PC-9 (cell line): ENCODE measurements at regions not wholly inside any gene's neighbourhood (a gene's known extent, or its start where the extent isn't known, plus 50 kb on each side); places are given as distances from the start of the nearest gene placed in this dataset.

Experiments used
- BruUV-seq: library from RNA; stranded (reverse); fragments of 400-500 nt; replicated peaks from 2 replicates; lab custom pipeline; 2021; lab: Mats Ljungman, UMichigan
- CTCF ChIA-PET: fragments of 300-600 bp; sonication (Branson Sonifier 250); formaldehyde crosslinking; loops from one replicate; lab custom pipeline; 2022; ENCODE audit warnings: antibody characterized with exemption; lab: Charles Lee
- POLR2A ChIA-PET: fragments of 300-600 bp; sonication (Branson Sonifier 250); formaldehyde crosslinking; loops from one replicate; lab custom pipeline; 2022; ENCODE audit warnings: antibody characterized with exemption; ENCODE audit not compliant: unreplicated experiment; lab: Charles Lee
- DNase-seq, 2 experiments: peaks; one replicate each; pipeline versions ENCODE4 v3.0.0 to v3.0.0-alpha.2; 2015 to 2022; ENCODE audit warnings: mixed read lengths in 1 of 2
- H2AFZ ChIP-seq: fragments of 200-600 bp; sonication (generic); 2 replicates; pipeline ENCODE4 v1.8.1; 2017; ENCODE audit warnings: antibody characterized with exemption
- H3F3A ChIP-seq: fragments of 200-600 bp; sonication (generic); 2 replicates; pipeline ENCODE4 v1.8.1; 2017; ENCODE audit warnings: antibody characterized with exemption, mild to moderate bottlenecking, low read depth; ENCODE audit not compliant: insufficient read depth
- H3K27ac ChIP-seq: fragments of 200-600 bp; sonication (generic); 2 replicates; pipeline ENCODE4 v1.6.1; 2016; ENCODE audit warnings: mixed run types
- H3K27me3 ChIP-seq: fragments of 200-600 bp; sonication (generic); 2 replicates; pipeline ENCODE4 v1.6.1; 2016; ENCODE audit warnings: low read depth, mixed run types; ENCODE audit not compliant: insufficient read depth
- H3K36me3 ChIP-seq: fragments of 200-600 bp; sonication (generic); 2 replicates; pipeline ENCODE4 v1.6.1; 2016; ENCODE audit warnings: low read depth, mixed run types
- H3K4me1 ChIP-seq: fragments of 200-600 bp; sonication (generic); replicated peaks from 2 replicates; pipeline ENCODE4 v1.6.1; 2016; ENCODE audit warnings: mixed run types; ENCODE audit not compliant: insufficient read depth
- H3K4me2 ChIP-seq: fragments of 200-600 bp; sonication (generic); 2 replicates; pipeline ENCODE4 v1.6.1; 2017; ENCODE audit warnings: mixed run types
- H3K4me3 ChIP-seq: fragments of 200-600 bp; sonication (generic); 2 replicates; pipeline ENCODE4 v1.6.1; 2016; ENCODE audit warnings: mixed run types
- H3K79me2 ChIP-seq: fragments of 200-600 bp; sonication (generic); 2 replicates; pipeline ENCODE4 v1.6.1; 2017; ENCODE audit warnings: low read depth, mixed run types
- H3K9me2 ChIP-seq: fragments of 200-600 bp; sonication (generic); 2 replicates; pipeline ENCODE4 v1.8.1; 2017; ENCODE audit warnings: mild to moderate bottlenecking; ENCODE audit not compliant: insufficient read depth
- H3K9me3 ChIP-seq: fragments of 200-600 bp; sonication (generic); 2 replicates; pipeline ENCODE4 v1.8.1; 2016; ENCODE audit warnings: low read depth; ENCODE audit not compliant: insufficient read depth
- H4K20me1 ChIP-seq: fragments of 200-600 bp; sonication (generic); 2 replicates; pipeline ENCODE4 v1.8.1; 2017; ENCODE audit not compliant: insufficient read depth
- CTCF ChIP-seq: fragments of 200-600 bp; sonication (generic); conservative IDR thresholded peaks from 2 replicates; pipeline ENCODE4 v1.6.1; 2017; ENCODE audit warnings: mixed run types, antibody characterized with exemption, mild to moderate bottlenecking, moderate library complexity
- EZH2 ChIP-seq: fragments of 200-600 bp; sonication (generic); IDR thresholded peaks from 2 replicates; pipeline ENCODE4 v1.8.0; 2017; ENCODE audit warnings: antibody characterized with exemption, low read depth
- intact Hi-C: fragments of 100-400 bp; cut with micrococcal nuclease; formaldehyde crosslinking; loops from one replicate; pipeline ENCODE4 v1.10.0; 2022; ENCODE audit not compliant: unreplicated experiment

GRCh38 chr12:115337693-115338543, 653.9 kb upstream of the TBX3 start:
- no TSS peak for BruUV-seq
- H3K36me3 ChIP-seq: no peaks in the 10 kb centered on the region
- H3K4me1 ChIP-seq: peaks cover 6% of the 10 kb centered on the region; the same call in 1 of the 2 replicates
- H3F3A ChIP-seq: no peaks in the 10 kb centered on the region
- peaks cover 8% of the 10 kb centered on the region; the same call in 1 of the 2 replicates for H3K27me3 ChIP-seq
- H2AFZ ChIP-seq: no peak overlapping the region
- H3K9me3 ChIP-seq: no peaks in the 10 kb centered on the region
- no peak overlapping the region for H3K4me3 ChIP-seq
- H4K20me1 ChIP-seq: no peaks in the 10 kb centered on the region
- H3K27ac ChIP-seq: no peak overlapping the region
- ChIA-PET POLR2A (no interaction called here), CTCF (no interaction called here)
- no peak overlapping the region for H3K4me2 ChIP-seq
- DNase-seq: peak in 1 of 2 experiments; percentile 36
- intact Hi-C loops: no loop called here
- H3K9me2 ChIP-seq: no peaks in the 10 kb centered on the region
- TF ChIP-seq EZH2: no peak
- no peak for TF ChIP-seq CTCF
- no peaks in the 10 kb centered on the region for H3K79me2 ChIP-seq

- H3K4me1 ChIP-seq: 0 out of 2 replicates have a peak, but pooled peaks cover 2% of the 10 kb centered on the region
- H4K20me1 ChIP-seq: no peaks in the 10 kb centered on the region
- no peaks in the 10 kb centered on the region for H3K36me3 ChIP-seq
- no peak overlapping the region for H2AFZ ChIP-seq
- intact Hi-C loops: no loop called here
- ChIA-PET CTCF (no interaction called here), POLR2A (no interaction called here)
- H3K4me2 ChIP-seq: no peak overlapping the region
- TF ChIP-seq EZH2: no peak
- no peak for TF ChIP-seq CTCF
- H3K9me2 ChIP-seq: no peaks in the 10 kb centered on the region
- H3K9me3 ChIP-seq: no peaks in the 10 kb centered on the region
- H3K27ac ChIP-seq: no peak overlapping the region
- BruUV-seq: no TSS peak
- no peak for DNase-seq
- H3F3A ChIP-seq: no peaks in the 10 kb centered on the region
- peaks cover 8% of the 10 kb centered on the region; the same call in 1 of the 2 replicates for H3K27me3 ChIP-seq
- H3K79me2 ChIP-seq: no peaks in the 10 kb centered on the region
- no peak overlapping the region for H3K4me3 ChIP-seq
Measured at GRCh38 chr12:115336506-115336905, 652.5 kb upstream of the TBX3 start.

GRCh38 chr12:115335594-115335993, 651.6 kb upstream of the TBX3 start:
- Histone ChIP-seq H3K27ac (no peak overlapping the region), H3K79me2 (no peaks in the 10 kb centered on the region), H3K4me3 (no peak overlapping the region), H3K9me2 (no peaks in the 10 kb centered on the region), H3K36me3 (no peaks in the 10 kb centered on the region), H4K20me1 (no peaks in the 10 kb centered on the region), H3K9me3 (no peaks in the 10 kb centered on the region), H2AFZ (no peak overlapping the region), H3K4me1 (no peaks in the 10 kb centered on the region), H3K27me3 (peaks cover 8% of the 10 kb centered on the region; the same call in 1 of the 2 replicates), H3K4me2 (no peak overlapping the region), H3F3A (no peaks in the 10 kb centered on the region)
- intact Hi-C loops: no loop called here
- POLR2A ChIA-PET: no interaction called here
- no peak for TF ChIP-seq CTCF
- TF ChIP-seq EZH2: no peak
- no TSS peak for BruUV-seq
- CTCF ChIA-PET: no interaction called here
- no peak for DNase-seq
